Activated naive CD4-positive, alpha-beta T cell treated with anti-CD3 and anti-CD28 coated beads, Interleukin-2, amount 50 U/mL, for 72 hours (primary cell): ENCODE measurements at regions not wholly inside any gene's neighbourhood (a gene's known extent, or its start where the extent isn't known, plus 50 kb on each side); places are given as distances from the start of the nearest gene placed in this dataset.
"Not testable (repeated sequence)": the region's sequence is repeated elsewhere in the genome, so short reads cannot be mapped to it uniquely, and the experiment has no call there.

ENCODE experiments used
- ATAC-seq, 2 donors: fragments of 150-1000 bp; cut with Tn5 transposase; 2 replicates each; pipeline ENCODE4 v1.10.0; 2021; ENCODE audit warnings: mild to moderate bottlenecking in 2 of 2, moderate library complexity in 2 of 2
- DNase-seq, 2 donors: peaks; one replicate each; pipeline ENCODE4 v3.0.0; 2021 to 2022; ENCODE audit warnings: low spot score in 2 of 2
- H3K27ac Mint-ChIP-seq, 2 donors: one replicate each; pipeline ENCODE4 v1.8.0; 2022; ENCODE audit warnings: mild to moderate bottlenecking in 2 of 2, mixed read lengths in 2 of 2
- H3K36me3 Mint-ChIP-seq, 2 donors: one replicate each; pipeline ENCODE4 v1.8.0; 2022; ENCODE audit warnings: mixed read lengths in 2 of 2
- H3K9me3 Mint-ChIP-seq, 2 donors: one replicate each; pipeline ENCODE4 v1.8.0; 2022; ENCODE audit warnings: mixed read lengths in 2 of 2

GRCh38 chr1:175265091-175265490 lies 72.5 kb upstream of the KIAA0040 start:
- no peak for DNase-seq
- peaks cover 0 to 34% of the 10 kb centered on the region in 2 donors for H3K36me3 Mint-ChIP-seq
- no peak overlapping the region for H3K27ac Mint-ChIP-seq
- H3K9me3 Mint-ChIP-seq = peaks cover 22 to 23% of the 10 kb centered on the region in 2 donors
- no peak for ATAC-seq

- ATAC-seq = no peak
- Mint-ChIP-seq H3K9me3 (peaks cover 29% of the 10 kb centered on the region in 2 donors), H3K27ac (peak overlapping the region in 1 of 2 donors; percentile 0)
Measured at GRCh38 chr1:175262621-175263020, 70.0 kb upstream of the KIAA0040 start.

DNA sequence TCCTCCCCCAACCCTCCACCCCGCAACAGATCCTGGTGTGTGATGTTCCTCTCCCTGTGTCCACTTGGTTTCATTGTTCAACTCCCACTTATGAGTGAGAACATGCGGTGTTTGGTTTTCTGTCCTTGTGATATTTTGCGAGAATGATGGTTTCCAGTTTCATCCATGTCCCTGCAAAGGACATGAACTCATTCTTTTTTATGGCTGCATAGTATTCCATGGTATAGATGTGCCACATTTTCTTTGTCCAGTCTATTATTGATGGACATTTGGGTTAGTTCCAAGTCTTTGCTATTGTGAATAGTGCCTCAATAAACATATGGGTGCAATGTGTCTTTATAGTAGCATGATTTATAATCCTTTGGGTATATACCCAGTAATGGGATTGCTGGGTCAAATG lies 63.7 kb upstream of the KIAA0040 start:
- not testable (repeated sequence) for H3K27ac Mint-ChIP-seq, DNase-seq, ATAC-seq
- Mint-ChIP-seq H3K36me3 (peaks cover 0 to 14% of the 10 kb centered on the region in 2 donors), H3K9me3 (peaks cover 12% of the 10 kb centered on the region in 2 donors)

More at GRCh38 chr1:175262621-175263020, 70.0 kb upstream of the KIAA0040 start:
- no peak for DNase-seq
- H3K36me3 Mint-ChIP-seq = peaks cover 0 to 40% of the 10 kb centered on the region in 2 donors

DNA sequence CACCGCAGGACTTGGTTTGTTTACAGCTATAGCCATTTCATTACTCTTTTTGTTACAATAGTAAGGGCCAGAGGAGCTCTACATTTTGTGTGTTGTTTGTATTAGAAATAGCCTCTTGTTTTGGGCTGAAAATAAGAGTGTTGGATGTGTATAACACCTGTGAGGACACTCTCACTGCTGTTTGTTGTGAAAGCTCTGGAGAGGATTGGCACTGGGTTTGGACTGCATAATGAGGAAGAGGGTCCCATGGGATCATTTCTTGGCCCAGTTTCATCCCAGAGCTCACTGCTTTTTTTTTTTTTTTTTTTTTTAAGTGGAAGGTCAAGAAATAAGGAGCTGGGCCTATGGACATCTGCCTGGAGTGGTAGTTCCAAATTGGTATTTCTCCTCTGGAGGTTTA lies 61.6 kb upstream of the KIAA0040 start:
- DNase-seq (no peak), ATAC-seq (no peak)
- no peak overlapping the region for H3K27ac Mint-ChIP-seq
- H3K36me3 Mint-ChIP-seq = peaks cover 0 to 4% of the 10 kb centered on the region in 2 donors
- peaks cover 4 to 10% of the 10 kb centered on the region in 2 donors for H3K9me3 Mint-ChIP-seq

GRCh38 chr1:175252561-175252960 lies 60.0 kb upstream of the KIAA0040 start:
- DNase-seq = no peak
- no peak overlapping the region for H3K27ac Mint-ChIP-seq
- H3K9me3 Mint-ChIP-seq = peaks cover 0 to 6% of the 10 kb centered on the region in 2 donors
- H3K36me3 Mint-ChIP-seq = no peaks in the 10 kb centered on the region
- ATAC-seq = peak in 1 of 2 donors; percentile 54

- H3K36me3 Mint-ChIP-seq = no peaks in the 10 kb centered on the region
- no peak for ATAC-seq
- no peak overlapping the region for H3K27ac Mint-ChIP-seq
- H3K9me3 Mint-ChIP-seq = peaks cover 3 to 11% of the 10 kb centered on the region in 2 donors
- DNase-seq = no peak
Measured at GRCh38 chr1:175250027-175250426, 57.5 kb upstream of the KIAA0040 start.

- ATAC-seq, DNase-seq, H3K27ac Mint-ChIP-seq: not testable (repeated sequence)
- peaks cover 15 to 21% of the 10 kb centered on the region in 2 donors for H3K9me3 Mint-ChIP-seq
- peaks cover 10 to 11% of the 10 kb centered on the region in 2 donors for H3K36me3 Mint-ChIP-seq
Measured at GRCh38 chr1:175248036-175248435, 55.5 kb upstream of the KIAA0040 start.

DNA sequence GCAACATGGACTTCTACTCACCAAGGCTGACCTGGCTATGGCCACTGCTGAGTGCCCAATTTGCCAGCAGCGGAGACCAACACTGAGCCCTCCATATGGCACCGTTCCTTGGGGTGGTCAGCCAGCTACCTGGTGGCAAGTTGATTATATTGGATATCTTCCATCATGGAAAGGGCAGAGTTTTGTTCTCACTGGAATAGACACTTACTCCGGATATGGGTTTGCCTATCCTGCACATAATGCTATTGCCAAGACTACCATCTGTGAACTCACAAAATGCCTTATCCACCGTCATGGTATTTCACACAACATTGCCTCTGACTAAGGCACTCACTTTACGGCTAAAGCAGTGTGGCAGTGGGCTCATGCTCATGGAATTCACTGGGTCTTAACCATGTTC lies 54.5 kb upstream of the KIAA0040 start:
- not testable (repeated sequence) for H3K27ac Mint-ChIP-seq, DNase-seq, ATAC-seq
- Mint-ChIP-seq H3K36me3 (peaks cover 10 to 11% of the 10 kb centered on the region in 2 donors), H3K9me3 (peaks cover 15 to 21% of the 10 kb centered on the region in 2 donors)

DNA sequence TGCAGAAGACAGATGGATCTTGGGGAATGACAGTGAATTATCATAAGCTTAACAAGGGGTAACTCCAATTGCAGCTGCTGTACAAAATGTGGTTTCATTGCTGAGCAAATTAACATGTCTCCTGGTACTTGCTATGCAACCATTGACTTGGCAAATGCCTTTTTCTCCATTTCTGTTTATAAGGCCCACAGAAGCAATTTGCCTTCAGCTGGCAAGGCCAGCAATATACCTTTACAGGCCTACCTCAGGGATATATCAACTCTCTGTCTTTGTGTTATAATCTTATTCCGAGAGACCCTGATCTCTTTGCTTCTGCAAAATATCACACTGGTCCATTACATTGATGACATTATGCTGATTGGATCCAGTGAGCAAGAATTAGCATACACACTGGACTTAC lies 52.7 kb upstream of the KIAA0040 start:
- H3K27ac Mint-ChIP-seq = no peak overlapping the region
- H3K36me3 Mint-ChIP-seq = peaks cover 10 to 11% of the 10 kb centered on the region in 2 donors
- ATAC-seq (no peak), DNase-seq (no peak)
- peaks cover 15 to 28% of the 10 kb centered on the region in 2 donors for H3K9me3 Mint-ChIP-seq

GRCh38 chr1:175244206-175244605 lies 51.6 kb upstream of the KIAA0040 start:
- Mint-ChIP-seq H3K27ac (no peak overlapping the region), H3K9me3 (peaks cover 15 to 24% of the 10 kb centered on the region in 2 donors), H3K36me3 (peaks cover 10 to 11% of the 10 kb centered on the region in 2 donors)
- DNase-seq = no peak
- ATAC-seq = no peak
